ENCODE measurements at regions not wholly inside any gene's neighbourhood (a gene's known extent, or its start where the extent isn't known, plus 50 kb on each side); places are given as distances from the start of the nearest gene placed in this dataset.

GRCh38 chr4:180794333-180794732 lies 1448.9 kb upstream of the TENM3 start:
- no peak overlapping the region for H3K9ac ChIP-seq (ENCODE audit: low read depth, low read length)
- no peaks in the 10 kb centered on the region for H3K9me3 ChIP-seq (ENCODE audit: control insufficient read depth, insufficient read depth, low read length)
- H3K36me3 ChIP-seq (ENCODE audit: insufficient read depth, low read length): no peaks in the 10 kb centered on the region
- H3K4me1 ChIP-seq (ENCODE audit: insufficient read depth, low read length): peaks cover 14% of the 10 kb centered on the region; the same call in 1 of the 2 replicates

- H3K36me3 ChIP-seq (ENCODE audit: insufficient read depth, low read length): no peaks in the 10 kb centered on the region
- H3K4me1 ChIP-seq (ENCODE audit: insufficient read depth, low read length): peaks cover 20% of the 10 kb centered on the region; the same call in 1 of the 2 replicates
- no peak overlapping the region for H3K9ac ChIP-seq (ENCODE audit: low read depth, low read length)
- no peaks in the 10 kb centered on the region for H3K9me3 ChIP-seq (ENCODE audit: control insufficient read depth, insufficient read depth, low read length)
These were observed 1445.1 kb upstream of the TENM3 start for GRCh38 chr4:180798036-180798577.

- Histone ChIP-seq H3K9me3 (ENCODE audit: control insufficient read depth, insufficient read depth, low read length) (no peaks in the 10 kb centered on the region), H3K9ac (ENCODE audit: low read depth, low read length) (no peak overlapping the region), H3K36me3 (ENCODE audit: insufficient read depth, low read length) (no peaks in the 10 kb centered on the region), H3K4me1 (ENCODE audit: insufficient read depth, low read length) (peaks cover 16% of the 10 kb centered on the region; the same call in 1 of the 2 replicates)
These were observed 1443.4 kb upstream of the TENM3 start for GRCh38 chr4:180799798-180800197.

- Histone ChIP-seq H3K36me3 (ENCODE audit: insufficient read depth, low read length) (no peaks in the 10 kb centered on the region), H3K9ac (ENCODE audit: low read depth, low read length) (no peak overlapping the region), H3K9me3 (ENCODE audit: control insufficient read depth, insufficient read depth, low read length) (no peaks in the 10 kb centered on the region), H3K4me1 (ENCODE audit: insufficient read depth, low read length) (peaks cover under 1% of the 10 kb centered on the region; the same call in 1 of the 2 replicates)
These were observed 1438.1 kb upstream of the TENM3 start for GRCh38 chr4:180805101-180805500.

- no peaks in the 10 kb centered on the region for H3K9me3 ChIP-seq (ENCODE audit: control insufficient read depth, insufficient read depth, low read length)
- H3K9ac ChIP-seq (ENCODE audit: low read depth, low read length): no peak overlapping the region
- no peaks in the 10 kb centered on the region for H3K4me1 ChIP-seq (ENCODE audit: insufficient read depth, low read length)
- no peaks in the 10 kb centered on the region for H3K36me3 ChIP-seq (ENCODE audit: insufficient read depth, low read length)
These were observed 1434.3 kb upstream of the TENM3 start for GRCh38 chr4:180808862-180809261.

GRCh38 chr4:180809439-180809838 lies 1433.8 kb upstream of the TENM3 start:
- no peaks in the 10 kb centered on the region for H3K9me3 ChIP-seq (ENCODE audit: control insufficient read depth, insufficient read depth, low read length)

GRCh38 chr4:180810581-180810980 lies 1432.6 kb upstream of the TENM3 start:
- Histone ChIP-seq H3K36me3 (ENCODE audit: insufficient read depth, low read length) (no peaks in the 10 kb centered on the region), H3K9me3 (ENCODE audit: control insufficient read depth, insufficient read depth, low read length) (no peaks in the 10 kb centered on the region), H3K9ac (ENCODE audit: low read depth, low read length) (no peak overlapping the region)

More at GRCh38 chr4:180809439-180809838, 1433.8 kb upstream of the TENM3 start:
- Histone ChIP-seq H3K9ac (ENCODE audit: low read depth, low read length) (no peak overlapping the region), H3K36me3 (ENCODE audit: insufficient read depth, low read length) (no peaks in the 10 kb centered on the region), H3K4me1 (ENCODE audit: insufficient read depth, low read length) (no peaks in the 10 kb centered on the region)

GRCh38 chr4:180811556-180811955 lies 1431.6 kb upstream of the TENM3 start:
- Histone ChIP-seq H3K9me3 (ENCODE audit: control insufficient read depth, insufficient read depth, low read length) (no peaks in the 10 kb centered on the region), H3K36me3 (ENCODE audit: insufficient read depth, low read length) (no peaks in the 10 kb centered on the region)

More at GRCh38 chr4:180810581-180810980, 1432.6 kb upstream of the TENM3 start:
- no peaks in the 10 kb centered on the region for H3K4me1 ChIP-seq (ENCODE audit: insufficient read depth, low read length)

GRCh38 chr4:180812783-180813182 lies 1430.4 kb upstream of the TENM3 start:
- Histone ChIP-seq H3K36me3 (ENCODE audit: insufficient read depth, low read length) (no peaks in the 10 kb centered on the region), H3K9me3 (ENCODE audit: control insufficient read depth, insufficient read depth, low read length) (no peaks in the 10 kb centered on the region; the same call in 1 of the 2 replicates), H3K9ac (ENCODE audit: low read depth, low read length) (no peak overlapping the region), H3K4me1 (ENCODE audit: insufficient read depth, low read length) (no peaks in the 10 kb centered on the region)

More at GRCh38 chr4:180811556-180811955, 1431.6 kb upstream of the TENM3 start:
- Histone ChIP-seq H3K9ac (ENCODE audit: low read depth, low read length) (no peak overlapping the region), H3K4me1 (ENCODE audit: insufficient read depth, low read length) (no peaks in the 10 kb centered on the region)

GRCh38 chr4:180814875-180815417 lies 1428.3 kb upstream of the TENM3 start:
- no peak overlapping the region for H3K9ac ChIP-seq (ENCODE audit: low read depth, low read length)
- no peaks in the 10 kb centered on the region for H3K36me3 ChIP-seq (ENCODE audit: insufficient read depth, low read length)
- H3K9me3 ChIP-seq (ENCODE audit: control insufficient read depth, insufficient read depth, low read length): no peaks in the 10 kb centered on the region; the same call in 1 of the 2 replicates
- H3K4me1 ChIP-seq (ENCODE audit: insufficient read depth, low read length): no peaks in the 10 kb centered on the region

GRCh38 chr4:180817529-180817928 lies 1425.7 kb upstream of the TENM3 start:
- H3K4me1 ChIP-seq (ENCODE audit: insufficient read depth, low read length): no peaks in the 10 kb centered on the region
- H3K36me3 ChIP-seq (ENCODE audit: insufficient read depth, low read length): no peaks in the 10 kb centered on the region
- H3K9me3 ChIP-seq (ENCODE audit: control insufficient read depth, insufficient read depth, low read length): no peaks in the 10 kb centered on the region; the same call in 1 of the 2 replicates
- H3K9ac ChIP-seq (ENCODE audit: low read depth, low read length): no peak overlapping the region

GRCh38 chr4:180823108-180823507 lies 1420.1 kb upstream of the TENM3 start:
- peaks cover 4% of the 10 kb centered on the region; the same call in 1 of the 2 replicates for H3K4me1 ChIP-seq (ENCODE audit: insufficient read depth, low read length)
- no peak overlapping the region for H3K9ac ChIP-seq (ENCODE audit: low read depth, low read length)
- no peaks in the 10 kb centered on the region for H3K36me3 ChIP-seq (ENCODE audit: insufficient read depth, low read length)
- no peaks in the 10 kb centered on the region for H3K9me3 ChIP-seq (ENCODE audit: control insufficient read depth, insufficient read depth, low read length)

- H3K9ac ChIP-seq (ENCODE audit: low read depth, low read length): no peak overlapping the region
- no peaks in the 10 kb centered on the region for H3K9me3 ChIP-seq (ENCODE audit: control insufficient read depth, insufficient read depth, low read length)
- peaks cover 4% of the 10 kb centered on the region for H3K4me1 ChIP-seq (ENCODE audit: insufficient read depth, low read length)
- no peaks in the 10 kb centered on the region for H3K36me3 ChIP-seq (ENCODE audit: insufficient read depth, low read length)
These were observed 1415.8 kb upstream of the TENM3 start for GRCh38 chr4:180827232-180828009.

GRCh38 chr4:180828455-180829018 lies 1414.7 kb upstream of the TENM3 start:
- Histone ChIP-seq H3K9me3 (ENCODE audit: control insufficient read depth, insufficient read depth, low read length) (no peaks in the 10 kb centered on the region), H3K36me3 (ENCODE audit: insufficient read depth, low read length) (no peaks in the 10 kb centered on the region), H3K9ac (ENCODE audit: low read depth, low read length) (no peak overlapping the region), H3K4me1 (ENCODE audit: insufficient read depth, low read length) (peaks cover 4% of the 10 kb centered on the region)
